ENCODE measurements at regions not wholly inside any gene's neighbourhood (a gene's known extent, or its start where the extent isn't known, plus 50 kb on each side); places are given as distances from the start of the nearest gene placed in this dataset.
"Not testable (repeated sequence)": the region's sequence is repeated elsewhere in the genome, so short reads cannot be mapped to it uniquely, and the experiment has no call there.

- no peak for DNase-seq
These were observed 515.5 kb downstream of the ZNF385D start for GRCh38 chr3:21235491-21235890.

GRCh38 chr3:21234933-21235332, 516.1 kb downstream of the ZNF385D start:
- DNase-seq: no peak

GRCh38 chr3:21229426-21230135, 521.4 kb downstream of the ZNF385D start:
- no peak for DNase-seq

DNA sequence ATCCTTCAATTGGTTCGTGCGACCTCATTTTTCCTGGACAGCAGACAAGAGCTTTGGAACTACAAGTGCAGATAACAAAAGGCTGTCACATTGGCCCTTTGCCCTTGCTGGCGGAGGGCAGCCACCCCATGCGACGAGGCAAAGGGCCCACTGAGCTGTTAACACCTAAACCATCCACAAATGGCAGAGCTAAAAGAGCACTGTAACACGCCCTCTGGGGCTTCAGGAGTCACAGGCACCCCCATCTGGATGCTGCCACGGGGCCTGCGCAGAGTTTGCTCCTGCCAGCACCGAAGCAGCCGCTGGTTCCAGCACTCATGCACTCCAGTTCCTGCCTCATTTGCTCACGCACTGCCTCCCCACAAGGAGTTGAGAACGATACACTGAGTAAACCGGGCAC, 524.9 kb downstream of the ZNF385D start:
- DNase-seq: no peak

DNA sequence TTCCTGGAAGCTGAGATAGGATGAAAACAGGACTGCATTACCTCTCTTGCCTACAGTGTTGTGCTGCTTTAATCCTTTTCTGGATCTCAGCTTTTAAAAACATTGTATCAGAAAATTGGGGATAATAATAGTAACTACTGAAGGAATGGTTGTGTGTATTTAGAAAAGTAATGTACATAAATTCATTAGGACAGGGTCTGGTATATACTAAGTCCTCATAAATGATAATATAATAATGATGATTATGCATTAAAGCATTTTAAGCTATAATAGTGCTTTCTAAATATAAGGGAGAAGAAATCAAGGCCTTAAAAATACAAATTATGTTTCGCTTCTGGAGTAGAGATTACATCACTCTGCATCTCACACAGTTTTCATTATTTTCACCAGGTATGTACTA, 530.1 kb downstream of the ZNF385D start:
- DNase-seq: no peak

GRCh38 chr3:21216598-21216997, 534.4 kb downstream of the ZNF385D start:
- DNase-seq: no peak

DNA sequence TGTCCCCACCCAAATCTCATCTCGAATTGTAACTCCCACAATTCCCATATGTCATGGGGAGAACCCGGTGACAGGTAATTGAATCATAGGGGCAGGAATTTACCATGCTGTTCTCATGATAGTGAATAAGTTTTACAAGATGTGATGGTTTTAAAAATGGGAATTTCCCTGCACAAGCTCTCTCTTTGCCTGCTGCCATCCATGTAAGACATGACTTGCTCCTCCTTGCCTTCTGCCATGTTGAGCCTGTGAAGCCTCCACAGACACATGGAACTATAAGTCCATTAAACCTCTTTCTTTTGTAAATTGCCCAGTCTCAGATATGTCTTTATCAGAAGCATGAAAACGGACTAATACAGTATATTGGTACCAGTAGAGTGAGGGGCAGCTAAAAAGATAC, 546.9 kb downstream of the ZNF385D start:
- DNase-seq: not testable (repeated sequence)

DNA sequence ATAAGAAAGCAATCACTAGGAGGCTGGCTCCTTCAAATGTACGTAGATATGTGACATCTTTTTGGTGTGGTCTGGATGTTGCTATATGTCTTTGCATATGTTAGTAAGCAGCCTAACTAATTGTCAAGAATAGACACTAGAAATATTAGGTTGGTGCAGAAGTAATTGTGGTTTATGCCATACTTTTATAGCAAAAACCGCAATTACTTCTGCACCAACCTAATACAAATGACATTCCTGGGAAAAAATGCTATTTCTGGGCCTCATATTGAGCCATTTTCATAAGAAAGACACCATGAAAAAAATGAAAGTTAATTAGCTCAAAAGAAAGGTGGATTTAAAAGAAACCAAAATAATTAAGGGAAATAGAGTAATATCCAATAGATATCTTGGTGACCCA, 555.8 kb downstream of the ZNF385D start:
- no peak for DNase-seq

GRCh38 chr3:21194036-21194435, 557.0 kb downstream of the ZNF385D start:
- DNase-seq: not testable (repeated sequence)

DNA sequence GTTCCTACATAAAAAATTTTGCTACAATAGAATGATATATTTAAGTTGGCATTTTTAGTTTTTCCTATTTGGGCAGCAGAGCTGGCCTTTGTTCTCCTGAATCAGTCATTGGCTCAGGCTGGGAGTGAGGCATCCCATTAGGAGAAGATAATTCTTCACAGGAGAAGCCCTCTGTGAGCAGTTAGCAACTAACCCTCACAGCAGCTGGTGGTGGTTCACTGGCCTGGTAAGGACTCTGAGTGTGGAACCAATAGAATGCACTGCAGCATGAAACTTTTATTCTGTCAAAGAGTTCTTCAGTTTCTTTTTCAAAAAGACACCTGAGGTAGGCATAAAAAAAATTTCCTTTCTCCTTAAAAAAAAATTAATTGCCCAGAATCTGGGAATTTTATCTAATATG, 562.6 kb downstream of the ZNF385D start:
- DNase-seq: no peak

- no peak for DNase-seq
These were observed 565.1 kb downstream of the ZNF385D start for GRCh38 chr3:21185816-21186314.

DNA sequence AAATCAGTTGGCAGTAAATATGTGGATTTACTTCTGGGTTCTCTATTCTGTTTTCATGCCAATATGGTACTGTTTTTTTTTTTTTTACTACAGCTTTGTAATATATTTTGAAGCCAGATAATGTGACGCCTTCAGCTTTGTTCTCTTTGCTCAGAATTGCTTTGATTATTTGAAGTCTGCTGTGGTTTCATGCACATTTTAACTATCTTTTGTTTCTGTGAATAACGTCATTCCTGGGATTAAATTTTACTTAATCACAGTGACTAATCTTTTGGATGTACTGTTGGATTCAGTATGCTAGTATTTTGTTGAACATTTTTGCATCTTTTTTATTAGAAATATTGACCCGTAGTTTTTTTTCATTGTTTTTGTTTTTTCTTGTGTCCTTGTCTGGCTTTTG, 576.5 kb downstream of the ZNF385D start:
- DNase-seq: no peak

DNA sequence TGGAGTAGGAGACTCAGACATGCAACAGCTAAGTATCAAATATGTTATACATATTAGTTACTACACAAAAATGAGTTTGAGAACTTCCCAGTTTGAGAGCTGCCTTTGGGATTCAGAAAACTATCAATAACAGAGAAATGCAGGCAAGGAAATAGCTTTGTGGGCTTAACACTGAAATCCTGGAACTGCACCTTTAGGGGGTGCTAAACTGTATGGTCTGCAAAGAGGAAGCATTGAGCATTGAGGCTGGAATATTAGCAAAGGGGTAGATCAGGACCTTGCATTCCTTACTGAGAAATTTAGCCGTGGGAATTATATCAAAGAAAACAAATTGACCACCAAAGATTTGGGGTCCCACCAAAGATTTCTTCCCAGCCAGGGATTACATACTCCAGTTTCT, 580.0 kb downstream of the ZNF385D start:
- DNase-seq: no peak

GRCh38 chr3:21169948-21170347, 581.1 kb downstream of the ZNF385D start:
- no peak for DNase-seq

DNA sequence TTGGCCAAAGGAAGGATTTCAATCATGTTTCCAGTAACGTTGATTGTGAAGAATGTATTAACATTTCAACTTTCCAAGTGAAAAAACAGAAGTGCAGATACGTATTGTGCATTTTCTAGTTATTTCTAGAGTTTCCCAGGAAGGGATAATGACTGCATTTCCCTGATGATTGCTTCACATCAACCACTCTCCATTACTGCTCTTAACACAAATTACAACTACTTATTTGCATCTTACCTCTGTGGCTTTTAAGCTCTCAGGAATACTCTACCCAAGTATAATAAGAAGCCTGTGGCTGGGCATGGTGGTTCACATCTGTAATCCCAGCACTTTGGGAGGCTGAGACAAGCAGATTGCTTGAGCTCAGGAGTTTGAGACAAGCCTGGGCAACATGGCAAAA, 582.5 kb downstream of the ZNF385D start:
- DNase-seq: no peak

GRCh38 chr3:21163956-21164355, 587.1 kb downstream of the ZNF385D start:
- no peak for DNase-seq

GRCh38 chr3:21159543-21159906, 591.5 kb downstream of the ZNF385D start:
- no peak for DNase-seq

- no peak for DNase-seq
These were observed 592.0 kb downstream of the ZNF385D start for GRCh38 chr3:21158861-21159542.

DNA sequence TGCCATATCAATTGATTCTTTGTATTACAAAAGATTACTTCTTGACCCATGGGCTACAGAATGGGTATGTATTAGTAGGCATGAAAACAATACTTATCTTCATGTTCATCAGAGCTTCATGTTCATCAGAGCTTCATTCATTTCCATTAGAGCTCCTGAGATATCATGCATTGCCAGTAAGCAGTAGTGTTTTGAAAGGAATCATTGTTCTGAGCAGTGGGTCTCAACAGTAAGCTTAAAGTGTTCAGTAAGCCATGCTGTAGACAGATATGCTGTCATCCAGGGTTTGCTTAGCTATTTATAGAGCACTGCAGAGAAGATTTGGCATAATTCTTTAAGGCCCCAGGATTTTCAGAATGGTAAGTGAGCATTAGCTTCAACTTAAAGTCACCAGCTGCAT, 596.1 kb downstream of the ZNF385D start:
- no peak for DNase-seq

GRCh38 chr3:21152555-21152954, 598.5 kb downstream of the ZNF385D start:
- DNase-seq: no peak

DNA sequence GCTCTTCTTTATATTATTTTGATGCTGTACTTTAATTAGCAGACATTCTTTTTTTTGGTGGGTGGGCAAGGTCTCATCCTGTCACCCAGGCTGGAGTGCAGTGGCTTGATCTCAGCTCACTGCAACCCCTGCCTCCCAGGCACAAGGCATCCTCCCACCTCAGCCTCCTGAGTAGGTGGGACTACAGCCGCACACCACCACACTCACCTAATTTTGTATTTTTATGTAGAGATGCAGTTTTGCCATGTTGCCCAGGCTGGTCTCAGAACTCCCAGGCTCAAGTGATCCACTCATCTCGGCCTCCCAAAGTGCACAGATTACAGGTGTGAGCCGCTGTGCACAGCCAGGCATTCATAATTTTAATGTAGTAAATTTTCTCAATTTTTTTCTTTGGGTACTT, 608.1 kb downstream of the ZNF385D start:
- no peak for DNase-seq

DNA sequence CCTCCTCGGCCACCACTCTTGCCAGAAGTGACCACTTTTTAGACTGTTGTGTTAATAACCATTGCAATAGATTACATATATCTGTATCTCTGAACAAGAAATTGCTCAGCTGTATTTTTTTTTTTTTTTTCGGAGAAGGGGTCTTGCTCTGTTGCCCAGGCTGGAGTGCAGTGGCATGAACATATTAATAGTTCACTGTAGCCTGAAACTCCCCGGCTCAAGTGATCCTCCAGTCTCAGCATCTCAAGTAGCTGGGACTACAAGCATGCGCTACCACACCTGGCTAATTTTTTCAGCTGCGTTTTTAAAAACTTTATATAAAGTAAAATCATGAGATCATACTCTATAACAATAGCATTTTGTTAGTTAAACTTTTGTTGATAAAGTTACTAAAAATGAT, 609.0 kb downstream of the ZNF385D start:
- no peak for DNase-seq

GRCh38 chr3:21140785-21141184, 610.2 kb downstream of the ZNF385D start:
- no peak for DNase-seq

- DNase-seq: no peak
These were observed 612.9 kb downstream of the ZNF385D start for GRCh38 chr3:21138085-21138484.

DNA sequence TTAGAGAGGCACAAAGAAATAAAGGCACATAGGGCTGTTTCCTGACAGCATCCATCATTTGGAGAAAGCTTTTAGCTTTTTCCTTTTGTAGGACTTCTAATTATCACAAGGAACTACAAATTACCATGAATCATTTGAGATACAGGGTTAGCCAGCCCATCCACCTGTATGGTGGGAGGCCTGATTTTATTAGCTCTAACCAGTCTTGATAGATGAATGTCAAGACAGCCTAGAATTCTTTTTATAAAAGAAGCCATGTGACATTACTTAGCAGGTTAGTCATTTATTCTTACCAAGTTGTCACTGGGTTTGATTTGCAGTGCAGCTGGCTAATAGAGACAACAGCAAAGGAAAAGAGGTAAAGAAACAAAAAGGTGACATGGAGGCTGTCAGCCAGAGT, 618.1 kb downstream of the ZNF385D start:
- DNase-seq: no peak

Data from activated CD4-positive, alpha-beta T cell treated with anti-CD3 and anti-CD28 coated beads, Interleukin-2, amount 50 U/mL, for 4 hours (primary cell).